ENCODE measurements at regions not wholly inside any gene's neighbourhood (a gene's known extent, or its start where the extent isn't known, plus 50 kb on each side); places are given as distances from the start of the nearest gene placed in this dataset.

DNA sequence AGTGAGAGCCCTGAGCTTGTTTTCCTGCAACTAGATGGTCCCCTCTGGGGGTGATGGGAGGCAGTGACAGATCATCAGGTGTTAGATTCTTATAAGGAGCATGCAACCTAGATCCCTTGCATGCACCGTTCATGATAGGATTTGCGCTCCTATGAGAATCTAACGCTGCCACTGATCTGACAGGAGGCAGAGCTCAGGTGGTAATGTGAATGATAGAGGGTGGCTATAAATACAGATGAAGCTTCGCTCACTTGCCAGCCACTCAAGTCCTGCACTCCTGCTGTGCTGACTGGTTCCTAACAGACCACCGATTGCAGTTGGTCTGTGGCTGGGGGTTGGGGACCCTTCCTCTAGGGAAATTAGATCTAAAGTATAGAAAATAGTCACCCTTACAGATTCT, 290.6 kb upstream of the ADCY2 start (continued):
- TF ChIP-seq, protein P1, sequence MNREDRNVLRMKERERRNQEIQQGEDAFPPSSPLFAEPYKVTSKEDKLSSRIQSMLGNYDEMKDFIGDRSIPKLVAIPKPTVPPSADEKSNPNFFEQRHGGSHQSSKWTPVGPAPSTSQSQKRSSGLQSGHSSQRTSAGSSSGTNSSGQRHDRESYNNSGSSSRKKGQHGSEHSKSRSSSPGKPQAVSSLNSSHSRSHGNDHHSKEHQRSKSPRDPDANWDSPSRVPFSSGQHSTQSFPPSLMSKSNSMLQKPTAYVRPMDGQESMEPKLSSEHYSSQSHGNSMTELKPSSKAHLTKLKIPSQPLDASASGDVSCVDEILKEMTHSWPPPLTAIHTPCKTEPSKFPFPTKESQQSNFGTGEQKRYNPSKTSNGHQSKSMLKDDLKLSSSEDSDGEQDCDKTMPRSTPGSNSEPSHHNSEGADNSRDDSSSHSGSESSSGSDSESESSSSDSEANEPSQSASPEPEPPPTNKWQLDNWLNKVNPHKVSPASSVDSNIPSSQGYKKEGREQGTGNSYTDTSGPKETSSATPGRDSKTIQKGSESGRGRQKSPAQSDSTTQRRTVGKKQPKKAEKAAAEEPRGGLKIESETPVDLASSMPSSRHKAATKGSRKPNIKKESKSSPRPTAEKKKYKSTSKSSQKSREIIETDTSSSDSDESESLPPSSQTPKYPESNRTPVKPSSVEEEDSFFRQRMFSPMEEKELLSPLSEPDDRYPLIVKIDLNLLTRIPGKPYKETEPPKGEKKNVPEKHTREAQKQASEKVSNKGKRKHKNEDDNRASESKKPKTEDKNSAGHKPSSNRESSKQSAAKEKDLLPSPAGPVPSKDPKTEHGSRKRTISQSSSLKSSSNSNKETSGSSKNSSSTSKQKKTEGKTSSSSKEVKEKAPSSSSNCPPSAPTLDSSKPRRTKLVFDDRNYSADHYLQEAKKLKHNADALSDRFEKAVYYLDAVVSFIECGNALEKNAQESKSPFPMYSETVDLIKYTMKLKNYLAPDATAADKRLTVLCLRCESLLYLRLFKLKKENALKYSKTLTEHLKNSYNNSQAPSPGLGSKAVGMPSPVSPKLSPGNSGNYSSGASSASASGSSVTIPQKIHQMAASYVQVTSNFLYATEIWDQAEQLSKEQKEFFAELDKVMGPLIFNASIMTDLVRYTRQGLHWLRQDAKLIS (CRISPR knock-in tag; IDR thresholded peaks at IDR 0.05; ENCODE audit: borderline replicate concordance): no peak
- TF ChIP-seq FOXJ3 (CRISPR knock-in tag; IDR thresholded peaks at IDR 0.05; ENCODE audit: borderline replicate concordance): no peak
- TF ChIP-seq, protein P2, sequence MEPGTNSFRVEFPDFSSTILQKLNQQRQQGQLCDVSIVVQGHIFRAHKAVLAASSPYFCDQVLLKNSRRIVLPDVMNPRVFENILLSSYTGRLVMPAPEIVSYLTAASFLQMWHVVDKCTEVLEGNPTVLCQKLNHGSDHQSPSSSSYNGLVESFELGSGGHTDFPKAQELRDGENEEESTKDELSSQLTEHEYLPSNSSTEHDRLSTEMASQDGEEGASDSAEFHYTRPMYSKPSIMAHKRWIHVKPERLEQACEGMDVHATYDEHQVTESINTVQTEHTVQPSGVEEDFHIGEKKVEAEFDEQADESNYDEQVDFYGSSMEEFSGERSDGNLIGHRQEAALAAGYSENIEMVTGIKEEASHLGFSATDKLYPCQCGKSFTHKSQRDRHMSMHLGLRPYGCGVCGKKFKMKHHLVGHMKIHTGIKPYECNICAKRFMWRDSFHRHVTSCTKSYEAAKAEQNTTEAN (CRISPR knock-in tag; IDR thresholded peaks at IDR 0.05): no peak
- TF ChIP-seq PRRX2 (CRISPR knock-in tag; IDR thresholded peaks at IDR 0.05): no peak
- no peak for TF ChIP-seq TEAD4 (CRISPR knock-in tag; IDR thresholded peaks at IDR 0.05)
- no peak for TF ChIP-seq SMAD3 (CRISPR knock-in tag; IDR thresholded peaks at IDR 0.05; ENCODE audit: borderline replicate concordance)

DNA sequence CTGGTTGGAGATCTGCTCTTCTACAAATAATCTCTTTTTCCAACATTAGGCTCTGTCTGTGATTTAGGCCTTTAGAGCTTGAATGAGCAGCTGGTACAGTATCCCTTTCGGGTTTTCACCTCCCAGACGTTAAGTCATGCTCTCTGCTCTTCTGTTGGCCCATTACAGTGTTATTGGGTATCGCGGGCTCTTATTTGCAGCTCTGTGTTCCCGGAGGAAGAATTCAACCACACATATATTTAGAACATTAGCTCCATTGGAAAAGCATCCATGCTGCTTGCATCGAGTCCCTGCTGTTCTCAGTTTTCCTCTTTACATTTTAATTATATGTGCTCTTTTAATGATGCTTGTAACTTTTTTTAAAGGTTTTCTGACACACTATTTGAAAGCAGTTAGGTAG, 278.0 kb upstream of the ADCY2 start:
- peaks cover 25% of the 10 kb centered on the region for H3K9me3 Mint-ChIP-seq
- POLR2A ChIA-PET: no interaction called here
- no peak for ATAC-seq
- no peaks in the 10 kb centered on the region for H3K4me1 Mint-ChIP-seq
- H3K4me3 Mint-ChIP-seq: no peak overlapping the region
- no peaks in the 10 kb centered on the region for H3K36me3 Mint-ChIP-seq
- CTCF ChIA-PET: no interaction called here
- no peak overlapping the region for H3K27ac Mint-ChIP-seq
- H3K27me3 Mint-ChIP-seq (ENCODE audit: low read depth): no peaks in the 10 kb centered on the region; the same call in 1 of the 2 replicates
- no peak for DNase-seq (ENCODE audit: low spot score)
- no peak for TF ChIP-seq NR2C2 (CRISPR knock-in tag; IDR thresholded peaks at IDR 0.05)
- no peak for TF ChIP-seq ESRRA (CRISPR knock-in tag; IDR thresholded peaks at IDR 0.05; ENCODE audit: borderline replicate concordance)
- TF ChIP-seq MLX (CRISPR knock-in tag; IDR thresholded peaks at IDR 0.05): no peak
- TF ChIP-seq ZNF121 (CRISPR knock-in tag; IDR thresholded peaks at IDR 0.05): no peak
- TF ChIP-seq ZNF671 (CRISPR knock-in tag; IDR thresholded peaks at IDR 0.05): no peak
- TF ChIP-seq, protein P3, sequence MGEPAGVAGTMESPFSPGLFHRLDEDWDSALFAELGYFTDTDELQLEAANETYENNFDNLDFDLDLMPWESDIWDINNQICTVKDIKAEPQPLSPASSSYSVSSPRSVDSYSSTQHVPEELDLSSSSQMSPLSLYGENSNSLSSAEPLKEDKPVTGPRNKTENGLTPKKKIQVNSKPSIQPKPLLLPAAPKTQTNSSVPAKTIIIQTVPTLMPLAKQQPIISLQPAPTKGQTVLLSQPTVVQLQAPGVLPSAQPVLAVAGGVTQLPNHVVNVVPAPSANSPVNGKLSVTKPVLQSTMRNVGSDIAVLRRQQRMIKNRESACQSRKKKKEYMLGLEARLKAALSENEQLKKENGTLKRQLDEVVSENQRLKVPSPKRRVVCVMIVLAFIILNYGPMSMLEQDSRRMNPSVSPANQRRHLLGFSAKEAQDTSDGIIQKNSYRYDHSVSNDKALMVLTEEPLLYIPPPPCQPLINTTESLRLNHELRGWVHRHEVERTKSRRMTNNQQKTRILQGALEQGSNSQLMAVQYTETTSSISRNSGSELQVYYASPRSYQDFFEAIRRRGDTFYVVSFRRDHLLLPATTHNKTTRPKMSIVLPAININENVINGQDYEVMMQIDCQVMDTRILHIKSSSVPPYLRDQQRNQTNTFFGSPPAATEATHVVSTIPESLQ (CRISPR knock-in tag; IDR thresholded peaks at IDR 0.05): no peak
- no peak for TF ChIP-seq TEAD1 (CRISPR knock-in tag; IDR thresholded peaks at IDR 0.05)
- TF ChIP-seq NFYB (CRISPR knock-in tag; conservative IDR thresholded peaks at IDR 0.05; ENCODE audit: low read depth): no peak
- no peak for TF ChIP-seq AR (CRISPR knock-in tag; IDR thresholded peaks at IDR 0.05)
- TF ChIP-seq SMAD4 (CRISPR knock-in tag; IDR thresholded peaks at IDR 0.05): no peak
- TF ChIP-seq ZNF138 (CRISPR knock-in tag; conservative IDR thresholded peaks at IDR 0.05): no peak
- TF ChIP-seq MYBL2 (CRISPR knock-in tag; IDR thresholded peaks at IDR 0.05): no peak
- TF ChIP-seq CDX4 (CRISPR knock-in tag; IDR thresholded peaks at IDR 0.05; ENCODE audit: borderline replicate concordance): no peak
- TF ChIP-seq, protein P4, sequence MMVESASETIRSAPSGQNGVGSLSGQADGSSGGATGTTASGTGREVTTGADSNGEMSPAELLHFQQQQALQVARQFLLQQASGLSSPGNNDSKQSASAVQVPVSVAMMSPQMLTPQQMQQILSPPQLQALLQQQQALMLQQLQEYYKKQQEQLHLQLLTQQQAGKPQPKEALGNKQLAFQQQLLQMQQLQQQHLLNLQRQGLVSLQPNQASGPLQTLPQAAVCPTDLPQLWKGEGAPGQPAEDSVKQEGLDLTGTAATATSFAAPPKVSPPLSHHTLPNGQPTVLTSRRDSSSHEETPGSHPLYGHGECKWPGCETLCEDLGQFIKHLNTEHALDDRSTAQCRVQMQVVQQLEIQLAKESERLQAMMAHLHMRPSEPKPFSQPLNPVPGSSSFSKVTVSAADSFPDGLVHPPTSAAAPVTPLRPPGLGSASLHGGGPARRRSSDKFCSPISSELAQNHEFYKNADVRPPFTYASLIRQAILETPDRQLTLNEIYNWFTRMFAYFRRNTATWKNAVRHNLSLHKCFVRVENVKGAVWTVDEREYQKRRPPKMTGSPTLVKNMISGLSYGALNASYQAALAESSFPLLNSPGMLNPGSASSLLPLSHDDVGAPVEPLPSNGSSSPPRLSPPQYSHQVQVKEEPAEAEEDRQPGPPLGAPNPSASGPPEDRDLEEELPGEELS (CRISPR knock-in tag; IDR thresholded peaks at IDR 0.05): no peak
